Loucy (cell line): ENCODE measurements at regions not wholly inside any gene's neighbourhood (a gene's known extent, or its start where the extent isn't known, plus 50 kb on each side); places are given as distances from the start of the nearest gene placed in this dataset.

Experiments
- H2AFZ ChIP-seq: fragments of 200-600 bp; sonication (generic); 2 replicates; pipeline ENCODE4 v1.6.0; 2016; ENCODE audit warnings: antibody characterized with exemption, mild to moderate bottlenecking, low read length, moderate library complexity
- H3F3A ChIP-seq: fragments of 200-600 bp; 2 replicates; pipeline ENCODE4 v1.6.0; 2016; ENCODE audit warnings: antibody characterized with exemption, low read depth, mild to moderate bottlenecking
- H3K27me3 ChIP-seq: fragments of 200-600 bp; sonication (generic); 2 replicates; pipeline ENCODE4 v1.6.1; 2014; ENCODE audit warnings: low read length, mild to moderate bottlenecking; ENCODE audit not compliant: insufficient read depth, poor library complexity, severe bottlenecking
- H3K36me3 ChIP-seq: fragments of 200-600 bp; sonication (generic); 2 replicates; pipeline ENCODE4 v1.6.1; 2016; ENCODE audit warnings: low read length; ENCODE audit not compliant: insufficient read depth
- H3K4me1 ChIP-seq: fragments of 200-600 bp; sonication (generic); 2 replicates; pipeline ENCODE4 v1.5.1; 2014; ENCODE audit warnings: low read length, mild to moderate bottlenecking; ENCODE audit not compliant: insufficient read depth, poor library complexity, severe bottlenecking
- H3K4me2 ChIP-seq: fragments of 200-600 bp; sonication (generic); 2 replicates; pipeline ENCODE4 v1.6.0; 2014; ENCODE audit warnings: antibody characterized with exemption, low read length, low read depth, mild to moderate bottlenecking; ENCODE audit not compliant: poor library complexity, severe bottlenecking
- H3K4me3 ChIP-seq: fragments of 200-600 bp; sonication (generic); 2 replicates; pipeline ENCODE4 v1.5.1; 2014; ENCODE audit warnings: low read length, mild to moderate bottlenecking, mixed read lengths; ENCODE audit not compliant: poor library complexity, severe bottlenecking
- H3K79me2 ChIP-seq: fragments of 200-600 bp; sonication (generic); 2 replicates; pipeline ENCODE4 v1.6.1; 2014; ENCODE audit warnings: low read length; ENCODE audit not compliant: insufficient read depth
- H3K9ac ChIP-seq: fragments of 200-600 bp; sonication (generic); 2 replicates; pipeline ENCODE4 v1.6.0; 2014; ENCODE audit warnings: mild to moderate bottlenecking, low read depth, low read length, moderate library complexity; ENCODE audit not compliant: poor library complexity, severe bottlenecking
- H3K9me2 ChIP-seq: fragments of 200-600 bp; sonication (generic); replicated peaks from 2 replicates; pipeline ENCODE4 v1.6.1; 2016; ENCODE audit warnings: low read depth, low read length, mixed read lengths
- H3K9me3 ChIP-seq: fragments of 200-600 bp; sonication (generic); 2 replicates; pipeline ENCODE4 v1.6.1; 2014; ENCODE audit warnings: mild to moderate bottlenecking, antibody characterized with exemption, low read length, low read depth; ENCODE audit not compliant: insufficient read depth
- H4K20me1 ChIP-seq: fragments of 200-600 bp; sonication (generic); 2 replicates; pipeline ENCODE4 v1.6.0; 2014; ENCODE audit warnings: antibody characterized with exemption, low read length, mild to moderate bottlenecking; ENCODE audit not compliant: insufficient read depth, poor library complexity, severe bottlenecking
- EZH2phosphoT487 ChIP-seq: fragments of 200-600 bp; IDR thresholded peaks from 2 replicates; pipeline ENCODE4 v1.6.1; 2018; ENCODE audit warnings: antibody characterized with exemption, mild to moderate bottlenecking, moderate library complexity, borderline replicate concordance
- TF ChIP-seq, protein P1 (sequence below): fragments of 200-600 bp; sonication (generic); conservative IDR thresholded peaks from 2 replicates; pipeline ENCODE4 v1.5.1; 2014; ENCODE audit warnings: mild to moderate bottlenecking, antibody characterized with exemption, low read length

DNA sequence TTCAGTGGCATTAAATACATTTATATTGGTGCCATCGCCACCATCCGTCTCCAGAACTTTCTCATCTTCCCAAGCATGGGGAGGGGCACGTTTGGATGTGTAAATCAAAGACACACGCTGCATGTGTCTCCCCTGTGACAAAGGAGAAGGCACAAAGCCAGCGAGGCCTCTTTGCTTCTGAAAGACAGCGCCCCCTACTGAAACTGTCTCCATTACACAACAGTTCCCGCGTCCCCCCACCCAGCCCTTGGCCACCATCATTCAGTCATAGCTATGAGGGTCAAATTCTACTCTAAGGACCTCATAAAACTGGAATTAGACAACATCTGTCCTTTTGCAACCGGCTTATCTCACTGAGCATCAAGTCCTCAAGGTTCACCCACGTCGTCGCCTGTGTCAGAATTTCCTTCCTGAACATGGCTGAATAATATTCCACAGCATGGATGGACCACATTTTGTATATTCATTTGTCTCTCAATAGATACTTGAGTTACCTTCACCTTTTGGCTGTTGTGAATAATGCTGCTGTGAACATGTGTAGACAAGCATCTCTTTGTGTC, 64.8 kb downstream of the IGF2 start:
- H3F3A ChIP-seq: no peaks in the 10 kb centered on the region
- no peaks in the 10 kb centered on the region for H4K20me1 ChIP-seq
- H3K79me2 ChIP-seq: no peaks in the 10 kb centered on the region
- no peaks in the 10 kb centered on the region for H3K9me2 ChIP-seq
- no peaks in the 10 kb centered on the region; the same call in 1 of the 2 replicates for H3K9me3 ChIP-seq
- H3K9ac ChIP-seq: no peak overlapping the region
- H3K36me3 ChIP-seq: no peaks in the 10 kb centered on the region
- no peak overlapping the region for H2AFZ ChIP-seq
- H3K4me1 ChIP-seq: no peaks in the 10 kb centered on the region
- no peaks in the 10 kb centered on the region for H3K27me3 ChIP-seq
- H3K4me3 ChIP-seq: no peak overlapping the region
- no peak overlapping the region for H3K4me2 ChIP-seq
- TF ChIP-seq EZH2phosphoT487: no peak
- TF ChIP-seq, protein P1, sequence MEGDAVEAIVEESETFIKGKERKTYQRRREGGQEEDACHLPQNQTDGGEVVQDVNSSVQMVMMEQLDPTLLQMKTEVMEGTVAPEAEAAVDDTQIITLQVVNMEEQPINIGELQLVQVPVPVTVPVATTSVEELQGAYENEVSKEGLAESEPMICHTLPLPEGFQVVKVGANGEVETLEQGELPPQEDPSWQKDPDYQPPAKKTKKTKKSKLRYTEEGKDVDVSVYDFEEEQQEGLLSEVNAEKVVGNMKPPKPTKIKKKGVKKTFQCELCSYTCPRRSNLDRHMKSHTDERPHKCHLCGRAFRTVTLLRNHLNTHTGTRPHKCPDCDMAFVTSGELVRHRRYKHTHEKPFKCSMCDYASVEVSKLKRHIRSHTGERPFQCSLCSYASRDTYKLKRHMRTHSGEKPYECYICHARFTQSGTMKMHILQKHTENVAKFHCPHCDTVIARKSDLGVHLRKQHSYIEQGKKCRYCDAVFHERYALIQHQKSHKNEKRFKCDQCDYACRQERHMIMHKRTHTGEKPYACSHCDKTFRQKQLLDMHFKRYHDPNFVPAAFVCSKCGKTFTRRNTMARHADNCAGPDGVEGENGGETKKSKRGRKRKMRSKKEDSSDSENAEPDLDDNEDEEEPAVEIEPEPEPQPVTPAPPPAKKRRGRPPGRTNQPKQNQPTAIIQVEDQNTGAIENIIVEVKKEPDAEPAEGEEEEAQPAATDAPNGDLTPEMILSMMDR: peak; percentile 52

DNA sequence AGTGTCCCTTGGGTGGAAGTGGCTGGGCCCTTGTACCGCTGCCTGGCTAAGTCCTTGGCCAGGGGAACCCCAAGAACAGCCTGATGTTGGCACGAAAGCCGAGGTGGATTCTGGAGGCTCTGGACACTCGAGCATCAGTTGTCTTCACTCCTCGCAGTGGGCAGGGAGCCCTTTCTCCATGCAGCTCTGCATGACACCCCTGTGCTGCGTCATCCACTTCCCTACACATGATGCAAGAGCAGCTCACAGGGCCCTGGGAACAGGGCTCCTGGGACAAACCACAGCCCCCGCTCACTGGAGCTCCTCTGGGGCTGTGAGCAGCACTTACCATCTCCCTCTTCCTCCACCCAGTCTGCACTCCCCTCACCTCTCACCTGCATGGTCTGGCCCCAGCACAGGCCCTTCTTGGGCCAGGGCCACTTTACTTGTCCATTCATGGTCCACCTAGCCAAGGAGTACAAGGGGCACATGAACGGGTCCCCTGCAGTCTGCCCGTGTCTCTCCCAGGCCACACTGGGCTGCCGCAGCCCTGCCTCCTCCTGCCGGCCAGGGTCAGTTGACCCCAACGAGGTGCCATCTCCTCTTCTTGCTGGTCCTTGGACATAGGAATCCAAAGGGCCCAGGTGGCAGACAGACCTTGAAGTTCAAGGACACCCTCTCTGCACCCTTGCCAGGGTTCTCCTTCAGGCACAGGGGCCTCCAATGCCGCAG, 66.5 kb downstream of the IGF2 start:
- TF ChIP-seq EZH2phosphoT487: no peak
- TF ChIP-seq, protein P1: no peak
- Histone ChIP-seq H3K9me3 (no peaks in the 10 kb centered on the region; the same call in 1 of the 2 replicates), H3K9me2 (no peaks in the 10 kb centered on the region), H3K4me2 (no peak overlapping the region), H3K79me2 (no peaks in the 10 kb centered on the region), H4K20me1 (no peaks in the 10 kb centered on the region), H3F3A (no peaks in the 10 kb centered on the region), H3K4me1 (no peaks in the 10 kb centered on the region), H3K9ac (no peak overlapping the region), H3K4me3 (no peak overlapping the region), H3K36me3 (no peaks in the 10 kb centered on the region), H3K27me3 (no peaks in the 10 kb centered on the region), H2AFZ (no peak overlapping the region)

DNA sequence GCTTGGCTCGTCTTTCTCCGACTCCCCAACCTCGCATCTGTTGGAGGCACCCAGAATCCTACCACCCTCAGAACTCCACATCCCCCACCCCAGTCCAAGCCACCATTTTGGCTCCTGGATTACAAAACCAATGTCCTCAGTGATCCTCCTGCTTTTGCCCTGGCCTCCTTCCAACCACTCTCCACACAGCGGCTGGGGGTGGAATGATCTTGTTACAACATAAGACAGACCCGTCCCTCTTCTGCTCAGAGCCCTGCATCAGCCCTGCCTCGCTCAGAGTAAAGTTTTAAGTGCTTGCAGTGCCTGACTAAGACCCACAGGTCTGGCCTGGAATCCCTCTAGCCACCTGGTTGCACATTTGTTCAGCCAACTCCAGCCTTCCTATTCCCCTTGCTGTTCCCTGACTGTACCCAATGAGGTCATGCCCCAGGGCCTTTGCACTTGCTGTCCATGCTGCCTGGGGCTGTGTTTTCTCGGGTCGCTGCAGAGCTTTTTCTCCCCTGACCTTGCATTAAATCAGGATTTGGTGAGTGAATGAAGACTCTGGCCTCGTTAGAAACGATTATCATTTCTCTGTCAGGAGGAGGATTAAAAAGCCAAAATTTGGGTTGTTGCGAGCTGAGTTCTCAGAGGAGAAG, 67.3 kb downstream of the IGF2 start:
- no peaks in the 10 kb centered on the region for H3K4me1 ChIP-seq
- H3F3A ChIP-seq: no peaks in the 10 kb centered on the region
- H3K4me2 ChIP-seq: no peak overlapping the region
- H3K79me2 ChIP-seq: no peaks in the 10 kb centered on the region
- H3K9ac ChIP-seq: no peak overlapping the region
- no peaks in the 10 kb centered on the region for H3K36me3 ChIP-seq
- no peaks in the 10 kb centered on the region for H3K27me3 ChIP-seq
- no peaks in the 10 kb centered on the region; the same call in 1 of the 2 replicates for H3K9me3 ChIP-seq
- no peaks in the 10 kb centered on the region for H4K20me1 ChIP-seq
- no peak overlapping the region for H3K4me3 ChIP-seq
- no peaks in the 10 kb centered on the region for H3K9me2 ChIP-seq
- H2AFZ ChIP-seq: no peak overlapping the region
- TF ChIP-seq EZH2phosphoT487: no peak
- TF ChIP-seq, protein P1: no peak
